SK-N-SH (cell line): ENCODE measurements at regions not wholly inside any gene's neighbourhood (a gene's known extent, or its start where the extent isn't known, plus 50 kb on each side); places are given as distances from the start of the nearest gene placed in this dataset.

Experiments
- CTCF ChIA-PET: fragments of 300-600, 350-600 bp; formaldehyde crosslinking; extraction: SDS; loops from one replicate; lab custom pipeline; 2021; lab: Yijun Ruan, JAX
- POLR2A ChIA-PET: fragments of 350-600 bp; sonication (Branson Sonifier 250); formaldehyde crosslinking; extraction: SDS; loops from one replicate; lab custom pipeline; 2020; ENCODE audit warnings: antibody characterized with exemption, inconsistent platforms; lab: Yijun Ruan, JAX
- DNase-seq: peaks from one replicate; pipeline ENCODE4 v3.0.0; 2012
- H2AFZ ChIP-seq: fragments of 200-600 bp; sonication (generic); 2 replicates; pipeline ENCODE4 v1.8.1; 2016; ENCODE audit warnings: antibody characterized with exemption, mild to moderate bottlenecking, low read depth
- H3F3A ChIP-seq: fragments of 200-600 bp; sonication (generic); replicated peaks from 2 replicates; pipeline ENCODE3; 2016; ENCODE audit warnings: antibody characterized with exemption, mild to moderate bottlenecking; ENCODE audit not compliant: insufficient read depth
- H3K27ac ChIP-seq, 2 experiments: fragments of 200-500 bp in 1 of 2; fragments of 200-600 bp in 1 of 2; sonication (Bioruptor generic) in 1 of 2; sonication (generic), shearing (Covaris generic) in 1 of 2; 2 replicates each; pipeline versions ENCODE4 v1.5.1 to v1.6.1; 2014 to 2016; ENCODE audit warnings: low read depth in 2 of 2, inconsistent platforms in 1 of 2, low read length in 1 of 2, mild to moderate bottlenecking in 1 of 2, mixed read lengths in 1 of 2
- H3K27me3 ChIP-seq: fragments of 200-600 bp; sonication (generic), shearing (Covaris generic); 2 replicates; pipeline ENCODE4 v1.6.1; 2016; ENCODE audit warnings: mixed run types; ENCODE audit not compliant: insufficient read depth
- H3K36me3 ChIP-seq, 2 experiments: fragments of 200-500 bp in 1 of 2; fragments of 200-600 bp in 1 of 2; sonication (Bioruptor generic) in 1 of 2; sonication (generic) in 1 of 2; replicated peaks in 1 of 2; 2 replicates each; pipeline versions ENCODE3 to v1.5.1; 2014 to 2016; ENCODE audit warnings: low read length in 1 of 2, mild to moderate bottlenecking in 1 of 2; ENCODE audit not compliant: insufficient read depth in 2 of 2, control insufficient read depth in 1 of 2
- H3K4me1 ChIP-seq, 2 experiments: fragments of 200-500 bp in 1 of 2; fragments of 200-600 bp in 1 of 2; sonication (Bioruptor generic) in 1 of 2; sonication (generic), shearing (Covaris generic) in 1 of 2; 2 replicates each; pipeline versions ENCODE4 v1.5.1 to v1.6.1; 2014 to 2016; ENCODE audit warnings: low read depth in 1 of 2, low read length in 1 of 2, mixed run types in 1 of 2; ENCODE audit not compliant: insufficient read depth in 2 of 2, control insufficient read depth in 1 of 2
- H3K4me2 ChIP-seq: fragments of 200-600 bp; sonication (generic), shearing (Covaris generic); 2 replicates; pipeline ENCODE4 v1.6.1; 2017; ENCODE audit warnings: mixed run types
- H3K4me3 ChIP-seq, 2 experiments: fragments of 200-500 bp in 1 of 2; fragments of 200-600 bp in 1 of 2; sonication (Bioruptor generic) in 1 of 2; sonication (generic), shearing (Covaris generic) in 1 of 2; 2 replicates each; pipeline versions ENCODE4 v1.5.1 to v1.8.1; 2014 to 2016; ENCODE audit warnings: low read depth in 2 of 2, inconsistent platforms in 1 of 2, low read length in 1 of 2, mild to moderate bottlenecking in 1 of 2, mixed read lengths in 1 of 2, moderate library complexity in 1 of 2
- H3K79me2 ChIP-seq: fragments of 200-600 bp; sonication (generic); 2 replicates; pipeline ENCODE4 v1.8.1; 2017; ENCODE audit warnings: mild to moderate bottlenecking; ENCODE audit not compliant: insufficient read depth
- H3K9ac ChIP-seq: fragments of 200-600 bp; sonication (generic); 2 replicates; pipeline ENCODE4 v1.6.1; 2017; ENCODE audit warnings: mixed run types
- H3K9me2 ChIP-seq: fragments of 200-600 bp; sonication (generic); 2 replicates; pipeline ENCODE4 v1.6.1; 2017; ENCODE audit warnings: mixed run types
- H3K9me3 ChIP-seq: fragments of 200-600 bp; sonication (generic); 2 replicates; pipeline ENCODE4 v1.6.1; 2017; ENCODE audit warnings: mixed run types, mild to moderate bottlenecking, moderate library complexity
- H4K20me1 ChIP-seq: fragments of 200-600 bp; sonication (generic); 2 replicates; pipeline ENCODE4 v1.6.1; 2017; ENCODE audit warnings: mild to moderate bottlenecking, mixed run types; ENCODE audit not compliant: insufficient read depth
- FOSL2 ChIP-seq: IDR thresholded peaks from 2 replicates; pipeline ENCODE4 v1.4.0; 2012; ENCODE audit warnings: low read depth, mild to moderate bottlenecking, moderate library complexity, borderline replicate concordance
- FOXJ3 ChIP-seq: sonication (generic); formaldehyde crosslinking; IDR thresholded peaks from 2 replicates; pipeline ENCODE4 v1.5.1; 2020; ENCODE audit warnings: mild to moderate bottlenecking, missing genetic modification reagents
- GABPA ChIP-seq: IDR thresholded peaks from 2 replicates; pipeline ENCODE4 v1.4.0; 2012; ENCODE audit warnings: low read depth, mild to moderate bottlenecking
- GATA2 ChIP-seq: sonication (generic); formaldehyde crosslinking; IDR thresholded peaks from 2 replicates; pipeline ENCODE4 v1.5.0; 2020; ENCODE audit warnings: mild to moderate bottlenecking, missing genetic modification reagents
- RAD21 ChIP-seq: IDR thresholded peaks from 2 replicates; pipeline ENCODE4 v1.6.1; 2012; ENCODE audit warnings: mild to moderate bottlenecking, low read length
- RFX5 ChIP-seq: IDR thresholded peaks from 2 replicates; pipeline ENCODE4 v1.6.1; 2012; ENCODE audit warnings: mild to moderate bottlenecking, improper control_type of control experiment, low read length
- SMC3 ChIP-seq: IDR thresholded peaks from 2 replicates; pipeline ENCODE4 v1.6.1; 2012; ENCODE audit warnings: low read depth, low read length, improper control_type of control experiment
- TEAD4 ChIP-seq: IDR thresholded peaks from 2 replicates; pipeline ENCODE4 v1.4.0; 2012; ENCODE audit warnings: mild to moderate bottlenecking, borderline replicate concordance; ENCODE audit not compliant: insufficient read depth
- WGBS: methylation state at CpG from one replicate; pipeline ENCODE4 v1.1.6; 2017; ENCODE audit warnings: low lambda C conversion rate; 5-methylcytosine and 5-hydroxymethylcytosine counted together
- TF ChIP-seq, protein P1 (sequence below): IDR thresholded peaks from 2 replicates; pipeline ENCODE4 v1.4.0; 2012; ENCODE audit warnings: low read depth, borderline replicate concordance
- TF ChIP-seq, protein P2 (sequence below): IDR thresholded peaks from 2 replicates; pipeline ENCODE4 v1.4.0; 2012; ENCODE audit warnings: low read depth, borderline replicate concordance
- TF ChIP-seq, protein P3 (sequence below): fragments of 200-600 bp; sonication (generic); IDR thresholded peaks from 2 replicates; pipeline ENCODE4 v1.6.1; 2017; ENCODE audit warnings: antibody characterized with exemption, mild to moderate bottlenecking, moderate library complexity

DNA sequence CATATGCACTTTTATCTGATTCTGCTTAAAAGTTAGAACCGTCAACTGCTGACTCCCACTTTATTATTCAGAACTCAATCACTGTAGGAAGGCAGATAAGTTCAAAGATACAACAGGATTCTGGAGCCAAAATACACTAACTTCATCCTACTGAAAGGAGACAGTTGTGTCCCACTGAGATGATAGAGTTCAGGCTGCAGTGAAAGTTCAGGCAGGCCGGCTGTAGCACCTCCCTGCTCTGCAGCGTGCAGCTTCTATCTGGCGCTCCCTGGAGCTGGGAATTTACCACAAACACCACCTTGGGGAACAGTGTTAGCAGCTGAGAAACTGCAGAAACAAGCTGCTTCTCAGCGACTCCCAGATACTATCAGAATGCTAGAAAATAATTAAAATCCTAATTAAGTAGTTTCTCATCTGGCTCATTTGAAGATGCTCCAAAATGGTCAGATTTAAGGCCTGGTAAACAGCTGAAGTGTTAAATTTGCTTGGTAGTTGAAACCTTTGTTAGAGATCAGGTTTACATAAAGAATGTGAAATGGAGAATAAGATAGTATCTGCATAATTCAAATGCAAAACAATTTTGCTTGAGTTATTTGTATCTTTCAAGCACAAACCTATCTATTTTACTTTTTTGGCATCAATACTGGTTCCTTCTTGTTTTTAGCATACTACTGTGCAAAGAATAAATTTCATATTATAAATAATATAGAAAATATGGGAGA, 52.3 kb upstream of the CNTLN start (continued):
- TF ChIP-seq SMC3, result peak; percentile 31; the same call in 1 of the 2 replicates
- no peak for TF ChIP-seq FOXJ3 (CRISPR knock-in tag)
- TF ChIP-seq TEAD4, result no peak
- TF ChIP-seq RAD21, result peak; percentile 52

DNA sequence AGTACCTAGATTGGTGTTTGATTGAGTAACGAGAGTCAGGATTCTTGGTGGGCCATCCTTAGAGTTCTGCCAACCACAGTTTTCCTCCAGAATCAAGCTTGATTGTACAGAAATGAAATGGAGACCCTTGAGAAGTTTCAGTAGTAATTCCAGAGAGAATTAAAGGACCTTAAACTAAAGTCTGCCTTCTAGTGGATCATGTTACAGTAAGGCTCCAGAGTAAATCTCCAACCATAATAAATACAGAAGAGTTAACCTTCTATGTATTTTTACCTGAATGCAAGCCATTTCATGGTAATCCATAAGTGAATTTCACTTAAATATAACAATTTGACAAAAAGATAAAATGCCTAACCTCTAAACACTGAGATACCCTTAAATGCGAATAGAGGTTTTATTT, 53.0 kb upstream of the CNTLN start:
- Histone ChIP-seq H3K4me3 (no peak overlapping the region), H3K9ac (no peak overlapping the region), H3F3A (no peaks in the 10 kb centered on the region), H3K4me1 (peaks cover 0 to 7% of the 10 kb centered on the region in 2 experiments; a peak in 2 of 4 replicates), H3K79me2 (no peaks in the 10 kb centered on the region), H3K27ac (no peak overlapping the region), H3K27me3 (no peaks in the 10 kb centered on the region), H3K36me3 (no peaks in the 10 kb centered on the region), H3K9me2 (no peaks in the 10 kb centered on the region), H2AFZ (no peak overlapping the region), H3K9me3 (no peaks in the 10 kb centered on the region), H4K20me1 (no peaks in the 10 kb centered on the region), H3K4me2 (no peak overlapping the region)
- ChIA-PET POLR2A (no interaction called here), CTCF (interaction anchor here (1.1 to 1.4 kb wide), 5 partner anchors 18 to 382 kb away, joined by 3 to 6 read pairs (median 4); no protein-coding TSS in a partner anchor)
- DNase-seq, result no peak
- 99% methylated on average over 2 of the region's 2 CpGs for WGBS
- TF ChIP-seq GATA2 (CRISPR knock-in tag), result no peak
- TF ChIP-seq, protein P1, sequence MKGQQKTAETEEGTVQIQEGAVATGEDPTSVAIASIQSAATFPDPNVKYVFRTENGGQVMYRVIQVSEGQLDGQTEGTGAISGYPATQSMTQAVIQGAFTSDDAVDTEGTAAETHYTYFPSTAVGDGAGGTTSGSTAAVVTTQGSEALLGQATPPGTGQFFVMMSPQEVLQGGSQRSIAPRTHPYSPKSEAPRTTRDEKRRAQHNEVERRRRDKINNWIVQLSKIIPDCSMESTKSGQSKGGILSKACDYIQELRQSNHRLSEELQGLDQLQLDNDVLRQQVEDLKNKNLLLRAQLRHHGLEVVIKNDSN, result no peak
- TF ChIP-seq, protein P2, sequence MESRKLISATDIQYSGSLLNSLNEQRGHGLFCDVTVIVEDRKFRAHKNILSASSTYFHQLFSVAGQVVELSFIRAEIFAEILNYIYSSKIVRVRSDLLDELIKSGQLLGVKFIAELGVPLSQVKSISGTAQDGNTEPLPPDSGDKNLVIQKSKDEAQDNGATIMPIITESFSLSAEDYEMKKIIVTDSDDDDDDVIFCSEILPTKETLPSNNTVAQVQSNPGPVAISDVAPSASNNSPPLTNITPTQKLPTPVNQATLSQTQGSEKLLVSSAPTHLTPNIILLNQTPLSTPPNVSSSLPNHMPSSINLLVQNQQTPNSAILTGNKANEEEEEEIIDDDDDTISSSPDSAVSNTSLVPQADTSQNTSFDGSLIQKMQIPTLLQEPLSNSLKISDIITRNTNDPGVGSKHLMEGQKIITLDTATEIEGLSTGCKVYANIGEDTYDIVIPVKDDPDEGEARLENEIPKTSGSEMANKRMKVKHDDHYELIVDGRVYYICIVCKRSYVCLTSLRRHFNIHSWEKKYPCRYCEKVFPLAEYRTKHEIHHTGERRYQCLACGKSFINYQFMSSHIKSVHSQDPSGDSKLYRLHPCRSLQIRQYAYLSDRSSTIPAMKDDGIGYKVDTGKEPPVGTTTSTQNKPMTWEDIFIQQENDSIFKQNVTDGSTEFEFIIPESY, result no peak
- TF ChIP-seq FOXJ3 (CRISPR knock-in tag), result no peak
- TF ChIP-seq FOSL2, result no peak
- TF ChIP-seq, protein P3, sequence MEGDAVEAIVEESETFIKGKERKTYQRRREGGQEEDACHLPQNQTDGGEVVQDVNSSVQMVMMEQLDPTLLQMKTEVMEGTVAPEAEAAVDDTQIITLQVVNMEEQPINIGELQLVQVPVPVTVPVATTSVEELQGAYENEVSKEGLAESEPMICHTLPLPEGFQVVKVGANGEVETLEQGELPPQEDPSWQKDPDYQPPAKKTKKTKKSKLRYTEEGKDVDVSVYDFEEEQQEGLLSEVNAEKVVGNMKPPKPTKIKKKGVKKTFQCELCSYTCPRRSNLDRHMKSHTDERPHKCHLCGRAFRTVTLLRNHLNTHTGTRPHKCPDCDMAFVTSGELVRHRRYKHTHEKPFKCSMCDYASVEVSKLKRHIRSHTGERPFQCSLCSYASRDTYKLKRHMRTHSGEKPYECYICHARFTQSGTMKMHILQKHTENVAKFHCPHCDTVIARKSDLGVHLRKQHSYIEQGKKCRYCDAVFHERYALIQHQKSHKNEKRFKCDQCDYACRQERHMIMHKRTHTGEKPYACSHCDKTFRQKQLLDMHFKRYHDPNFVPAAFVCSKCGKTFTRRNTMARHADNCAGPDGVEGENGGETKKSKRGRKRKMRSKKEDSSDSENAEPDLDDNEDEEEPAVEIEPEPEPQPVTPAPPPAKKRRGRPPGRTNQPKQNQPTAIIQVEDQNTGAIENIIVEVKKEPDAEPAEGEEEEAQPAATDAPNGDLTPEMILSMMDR, result no peak
- no peak for TF ChIP-seq GABPA
- no peak for TF ChIP-seq RFX5
